ENCODE measurements at regions not wholly inside any gene's neighbourhood (a gene's known extent, or its start where the extent isn't known, plus 50 kb on each side); places are given as distances from the start of the nearest gene placed in this dataset.

GRCh38 chr11:135069890-135070289, 657.8 kb upstream of the B3GAT1 start:
- DNase-seq (ENCODE audit: insufficient read length, low spot score, missing footprints): no peak
- H4K20me1 ChIP-seq (ENCODE audit: insufficient read depth, low read length): no peaks in the 10 kb centered on the region

GRCh38 chr11:135069063-135069462, 657.0 kb upstream of the B3GAT1 start:
- Histone ChIP-seq H3K4me2 (ENCODE audit: insufficient read depth, low read length) (no peak overlapping the region), H2AFZ (ENCODE audit: low read length) (no peak overlapping the region), H3K4me1 (ENCODE audit: insufficient read depth, low read length) (no peaks in the 10 kb centered on the region), H3K4me3 (ENCODE audit: insufficient read depth, low read length) (no peak overlapping the region), H3K27me3 (ENCODE audit: insufficient read depth, low read length) (no peaks in the 10 kb centered on the region), H3K79me2 (ENCODE audit: insufficient read depth, low read length) (no peaks in the 10 kb centered on the region), H4K20me1 (ENCODE audit: insufficient read depth, low read length) (no peaks in the 10 kb centered on the region), H3K27ac (ENCODE audit: low read depth, low read length) (no peak overlapping the region), H3K9me3 (ENCODE audit: low read depth, low read length) (no peaks in the 10 kb centered on the region), H3K36me3 (ENCODE audit: insufficient read depth, low read length) (no peaks in the 10 kb centered on the region)
- DNase-seq (ENCODE audit: insufficient read length, low spot score, missing footprints): no peak
- TF ChIP-seq, protein P1, sequence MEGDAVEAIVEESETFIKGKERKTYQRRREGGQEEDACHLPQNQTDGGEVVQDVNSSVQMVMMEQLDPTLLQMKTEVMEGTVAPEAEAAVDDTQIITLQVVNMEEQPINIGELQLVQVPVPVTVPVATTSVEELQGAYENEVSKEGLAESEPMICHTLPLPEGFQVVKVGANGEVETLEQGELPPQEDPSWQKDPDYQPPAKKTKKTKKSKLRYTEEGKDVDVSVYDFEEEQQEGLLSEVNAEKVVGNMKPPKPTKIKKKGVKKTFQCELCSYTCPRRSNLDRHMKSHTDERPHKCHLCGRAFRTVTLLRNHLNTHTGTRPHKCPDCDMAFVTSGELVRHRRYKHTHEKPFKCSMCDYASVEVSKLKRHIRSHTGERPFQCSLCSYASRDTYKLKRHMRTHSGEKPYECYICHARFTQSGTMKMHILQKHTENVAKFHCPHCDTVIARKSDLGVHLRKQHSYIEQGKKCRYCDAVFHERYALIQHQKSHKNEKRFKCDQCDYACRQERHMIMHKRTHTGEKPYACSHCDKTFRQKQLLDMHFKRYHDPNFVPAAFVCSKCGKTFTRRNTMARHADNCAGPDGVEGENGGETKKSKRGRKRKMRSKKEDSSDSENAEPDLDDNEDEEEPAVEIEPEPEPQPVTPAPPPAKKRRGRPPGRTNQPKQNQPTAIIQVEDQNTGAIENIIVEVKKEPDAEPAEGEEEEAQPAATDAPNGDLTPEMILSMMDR (IDR thresholded peaks at IDR 0.05; ENCODE audit: extremely low read depth, low read depth, low read length): no peak

More at GRCh38 chr11:135069890-135070289, 657.8 kb upstream of the B3GAT1 start:
- H3K36me3 ChIP-seq (ENCODE audit: insufficient read depth, low read length): no peaks in the 10 kb centered on the region
- H3K9me3 ChIP-seq (ENCODE audit: low read depth, low read length): no peaks in the 10 kb centered on the region
- H3K27me3 ChIP-seq (ENCODE audit: insufficient read depth, low read length): no peaks in the 10 kb centered on the region
- TF ChIP-seq, protein P1 (IDR thresholded peaks at IDR 0.05; ENCODE audit: extremely low read depth, low read depth, low read length): no peak
- no peak overlapping the region for H3K27ac ChIP-seq (ENCODE audit: low read depth, low read length)
- H2AFZ ChIP-seq (ENCODE audit: low read length): no peak overlapping the region
- no peak overlapping the region for H3K4me3 ChIP-seq (ENCODE audit: insufficient read depth, low read length)
- H3K79me2 ChIP-seq (ENCODE audit: insufficient read depth, low read length): no peaks in the 10 kb centered on the region
- no peak overlapping the region for H3K4me2 ChIP-seq (ENCODE audit: insufficient read depth, low read length)
- no peaks in the 10 kb centered on the region for H3K4me1 ChIP-seq (ENCODE audit: insufficient read depth, low read length)

- H3K27me3 ChIP-seq (ENCODE audit: insufficient read depth, low read length): no peaks in the 10 kb centered on the region
- H3K27ac ChIP-seq (ENCODE audit: low read depth, low read length): no peak overlapping the region
- H3K9me3 ChIP-seq (ENCODE audit: low read depth, low read length): no peaks in the 10 kb centered on the region
- TF ChIP-seq, protein P1 (IDR thresholded peaks at IDR 0.05; ENCODE audit: extremely low read depth, low read depth, low read length): no peak
- no peaks in the 10 kb centered on the region for H3K79me2 ChIP-seq (ENCODE audit: insufficient read depth, low read length)
- H3K4me2 ChIP-seq (ENCODE audit: insufficient read depth, low read length): no peak overlapping the region
- H3K4me3 ChIP-seq (ENCODE audit: insufficient read depth, low read length): no peak overlapping the region
- H3K36me3 ChIP-seq (ENCODE audit: insufficient read depth, low read length): no peaks in the 10 kb centered on the region
- H3K4me1 ChIP-seq (ENCODE audit: insufficient read depth, low read length): no peaks in the 10 kb centered on the region
- DNase-seq (ENCODE audit: insufficient read length, low spot score, missing footprints): no peak
- no peak overlapping the region for H2AFZ ChIP-seq (ENCODE audit: low read length)
- H4K20me1 ChIP-seq (ENCODE audit: insufficient read depth, low read length): no peaks in the 10 kb centered on the region
These were observed 651.0 kb upstream of the B3GAT1 start for GRCh38 chr11:135062994-135063393.

DNA sequence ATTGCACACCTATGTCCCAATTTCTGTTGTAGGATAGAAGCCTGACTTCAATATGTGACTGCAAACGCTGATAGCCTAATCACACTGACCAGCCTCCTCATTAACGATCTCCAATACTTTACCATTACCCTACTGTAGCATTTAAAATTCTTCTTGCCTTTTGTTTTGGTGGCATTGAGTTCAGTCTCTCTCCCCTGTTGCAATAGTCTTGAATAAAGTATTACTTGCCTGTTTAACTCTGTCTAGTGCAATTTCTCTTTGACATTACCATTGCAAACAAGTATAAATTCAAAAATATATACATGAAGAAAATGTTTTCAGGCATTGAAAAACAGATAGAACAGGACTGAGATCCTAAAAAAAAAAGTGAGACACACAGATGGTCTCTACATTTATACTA, 649.1 kb upstream of the B3GAT1 start:
- TF ChIP-seq, protein P1 (IDR thresholded peaks at IDR 0.05; ENCODE audit: extremely low read depth, low read depth, low read length): no peak
- no peak for DNase-seq (ENCODE audit: insufficient read length, low spot score, missing footprints)

More for the DNA sequence above, 649.1 kb upstream of the B3GAT1 start:
- Histone ChIP-seq H3K9me3 (ENCODE audit: low read depth, low read length) (no peaks in the 10 kb centered on the region), H3K4me3 (ENCODE audit: insufficient read depth, low read length) (no peak overlapping the region), H3K27me3 (ENCODE audit: insufficient read depth, low read length) (no peaks in the 10 kb centered on the region), H4K20me1 (ENCODE audit: insufficient read depth, low read length) (no peaks in the 10 kb centered on the region), H3K79me2 (ENCODE audit: insufficient read depth, low read length) (no peaks in the 10 kb centered on the region), H2AFZ (ENCODE audit: low read length) (no peak overlapping the region), H3K4me2 (ENCODE audit: insufficient read depth, low read length) (no peak overlapping the region), H3K27ac (ENCODE audit: low read depth, low read length) (no peak overlapping the region), H3K36me3 (ENCODE audit: insufficient read depth, low read length) (no peaks in the 10 kb centered on the region), H3K4me1 (ENCODE audit: insufficient read depth, low read length) (no peaks in the 10 kb centered on the region)

All from osteoblast (primary cell).